H1 (cell line): ENCODE measurements at regions not wholly inside any gene's neighbourhood (a gene's known extent, or its start where the extent isn't known, plus 50 kb on each side); places are given as distances from the start of the nearest gene placed in this dataset.
A peak's percentile ranks its signal among the peaks of the same experiment; 100 is the strongest.
"Not testable (repeated sequence)": the region's sequence is repeated elsewhere in the genome, so short reads cannot be mapped to it uniquely, and the experiment has no call there.

Experiments
- CTCF ChIA-PET: fragments of 300-600 bp; sonication (Branson Sonifier 250); formaldehyde crosslinking; loops from one replicate; lab custom pipeline; 2021; ENCODE audit not compliant: partially characterized antibody; lab: Charles Lee
- POLR2A ChIA-PET: fragments of 300-600 bp; sonication (Branson Sonifier 250); formaldehyde crosslinking; loops from one replicate; lab custom pipeline; 2021; ENCODE audit warnings: inconsistent platforms; ENCODE audit not compliant: partially characterized antibody; lab: Charles Lee
- DNase-seq, 2 experiments: peaks; one replicate each; pipeline versions ENCODE4 v3.0.0 to v3.0.0-alpha.2; 2010 to 2022; ENCODE audit warnings: low spot score in 2 of 2, low read depth in 1 of 2, mixed read lengths in 1 of 2
- FAIRE-seq: peaks from 2 replicates; lab custom pipeline; 2011; peaks lifted over from hg19 to GRCh38; lab: Jason Lieb, UNC
- H2AFZ ChIP-seq: 2 replicates; pipeline ENCODE4 v1.8.1; 2012; ENCODE audit warnings: low read length, inconsistent platforms
- H2AK5ac ChIP-seq: 2 replicates; pipeline ENCODE4 v1.6.1; 2013; ENCODE audit warnings: low read depth, low read length
- H2BK120ac ChIP-seq: replicated peaks from 2 replicates; pipeline ENCODE3; 2013; ENCODE audit warnings: low read depth, low read length, inconsistent platforms
- H2BK12ac ChIP-seq: 2 replicates; pipeline ENCODE4 v1.6.1; 2013; ENCODE audit warnings: low read depth, low read length
- H2BK15ac ChIP-seq: 2 replicates; pipeline ENCODE4 v1.6.1; 2013; ENCODE audit warnings: low read length
- H2BK20ac ChIP-seq: 2 replicates; pipeline ENCODE4 v1.6.1; 2013; ENCODE audit warnings: low read length
- H2BK5ac ChIP-seq: 2 replicates; pipeline ENCODE4 v1.6.1; 2013; ENCODE audit warnings: low read depth, low read length
- H3K14ac ChIP-seq: 2 replicates; pipeline ENCODE4 v1.6.1; 2013; ENCODE audit warnings: inconsistent platforms; ENCODE audit not compliant: insufficient read length
- H3K18ac ChIP-seq: 2 replicates; pipeline ENCODE4 v1.6.1; 2013; ENCODE audit warnings: low read length; ENCODE audit errors: extremely low read depth
- H3K23ac ChIP-seq: 2 replicates; pipeline ENCODE4 v1.6.1; 2013; ENCODE audit warnings: inconsistent platforms; ENCODE audit not compliant: insufficient read length
- H3K23me2 ChIP-seq: 2 replicates; pipeline ENCODE4 v1.6.1; 2013; ENCODE audit warnings: low read depth, low read length
- H3K27ac ChIP-seq: 2 replicates; pipeline ENCODE4 v1.6.1; 2011; ENCODE audit warnings: low read depth, low read length, inconsistent platforms
- H3K27me3 ChIP-seq, 4 experiments: replicated peaks in 1 of 4; 1 replicate in 1 of 4; 2 replicates in 3 of 4; pipeline versions ENCODE4 v1.6.1 to v1.8.1; 2011 to 2013; ENCODE audit warnings: low read length in 3 of 4, mild to moderate bottlenecking in 3 of 4, inconsistent platforms in 2 of 4, mixed read lengths in 2 of 4, moderate library complexity in 1 of 4; ENCODE audit not compliant: control insufficient read depth in 3 of 4, insufficient read depth in 3 of 4; ENCODE audit errors: extremely low read depth in 1 of 4
- H3K36me3 ChIP-seq, 4 experiments: 2 replicates each; pipeline versions ENCODE4 v1.6.1 to v1.8.1; 2011 to 2013; ENCODE audit warnings: mild to moderate bottlenecking in 4 of 4, low read length in 3 of 4, moderate library complexity in 2 of 4, control low read depth in 1 of 4, inconsistent platforms in 1 of 4; ENCODE audit not compliant: insufficient read depth in 4 of 4, control insufficient read depth in 2 of 4
- H3K4ac ChIP-seq: replicated peaks from 2 replicates; pipeline ENCODE3; 2013; ENCODE audit warnings: low read length, low read depth, mixed read lengths, inconsistent platforms; ENCODE audit not compliant: insufficient read length
- H3K4me1 ChIP-seq, 4 experiments: replicated peaks in 1 of 4; 1 replicate in 1 of 4; 2 replicates in 3 of 4; pipeline versions ENCODE4 v1.6.1 to v1.8.1; 2011 to 2013; ENCODE audit warnings: low read length in 3 of 4, inconsistent platforms in 2 of 4, mixed read lengths in 1 of 4; ENCODE audit not compliant: insufficient read depth in 4 of 4, control insufficient read depth in 3 of 4
- H3K4me2 ChIP-seq, 2 experiments: 2 replicates each; pipeline versions ENCODE4 v1.6.1 to v1.8.1; 2011 to 2013; ENCODE audit warnings: low read depth in 2 of 2, low read length in 2 of 2, control low read depth in 1 of 2, inconsistent platforms in 1 of 2, mild to moderate bottlenecking in 1 of 2; ENCODE audit not compliant: insufficient read depth in 1 of 2
- H3K4me3 ChIP-seq, 4 experiments: fragments of 200-600, 300-600 bp in 1 of 4; sonication (generic), shearing (Covaris generic), sonication (Bioruptor Twin) in 1 of 4; 2 replicates each; pipeline versions ENCODE4 v1.5.1 to v1.8.1; 2011 to 2016; ENCODE audit warnings: low read length in 4 of 4, low read depth in 3 of 4, control low read depth in 2 of 4, inconsistent platforms in 2 of 4, mild to moderate bottlenecking in 2 of 4, mixed read lengths in 1 of 4, moderate library complexity in 1 of 4; ENCODE audit not compliant: insufficient read depth in 2 of 4; ENCODE audit errors: extremely low read depth in 1 of 4
- H3K56ac ChIP-seq: replicated peaks from 2 replicates; pipeline ENCODE3; 2013; ENCODE audit warnings: low read depth, mild to moderate bottlenecking, mixed read lengths, low read length, inconsistent platforms; ENCODE audit not compliant: insufficient read length
- H3K79me1 ChIP-seq: 2 replicates; pipeline ENCODE4 v1.6.1; 2013; ENCODE audit warnings: low read depth, low read length, control low read depth
- H3K79me2 ChIP-seq, 2 experiments: 2 replicates each; pipeline versions ENCODE4 v1.6.1 to v1.8.1; 2012 to 2013; ENCODE audit warnings: low read length in 2 of 2, mild to moderate bottlenecking in 2 of 2, inconsistent platforms in 1 of 2; ENCODE audit not compliant: insufficient read depth in 2 of 2, control insufficient read depth in 1 of 2
- H3K9ac ChIP-seq, 4 experiments: replicated peaks in 1 of 4; 1 replicate in 1 of 4; 2 replicates in 3 of 4; pipeline versions ENCODE4 v1.6.1 to v1.8.1; 2011 to 2013; ENCODE audit warnings: low read depth in 3 of 4, low read length in 3 of 4, control low read depth in 2 of 4, mild to moderate bottlenecking in 2 of 4, moderate library complexity in 2 of 4, inconsistent platforms in 1 of 4; ENCODE audit errors: extremely low read depth in 1 of 4
- H3K9me3 ChIP-seq, 2 experiments: 2 replicates each; pipeline versions ENCODE4 v1.6.1 to v1.8.1; 2012 to 2013; ENCODE audit warnings: mild to moderate bottlenecking in 2 of 2, moderate library complexity in 2 of 2, control low read depth in 1 of 2, inconsistent platforms in 1 of 2, low read depth in 1 of 2, low read length in 1 of 2, mixed read lengths in 1 of 2; ENCODE audit not compliant: insufficient read depth in 2 of 2
- H4K20me1 ChIP-seq, 2 experiments: replicated peaks in 1 of 2; 2 replicates each; pipeline versions ENCODE3 to v1.8.1; 2011 to 2013; ENCODE audit warnings: inconsistent platforms in 2 of 2, low read length in 2 of 2, mild to moderate bottlenecking in 1 of 2; ENCODE audit not compliant: insufficient read depth in 2 of 2, control insufficient read depth in 1 of 2
- H4K5ac ChIP-seq: 2 replicates; pipeline ENCODE4 v1.6.1; 2013; ENCODE audit warnings: low read length, low read depth, mixed read lengths, inconsistent platforms; ENCODE audit not compliant: insufficient read length
- H4K8ac ChIP-seq: 2 replicates; pipeline ENCODE4 v1.8.0; 2013; ENCODE audit warnings: mild to moderate bottlenecking, moderate library complexity, low read length, inconsistent platforms; ENCODE audit not compliant: insufficient read depth; ENCODE audit errors: extremely low read depth
- H4K91ac ChIP-seq: replicated peaks from 2 replicates; pipeline ENCODE3; 2013; ENCODE audit warnings: low read length, mixed read lengths, inconsistent platforms; ENCODE audit not compliant: insufficient read length
- CEBPB ChIP-seq: IDR thresholded peaks from 2 replicates; pipeline ENCODE4 v1.6.1; 2012; ENCODE audit warnings: low read depth, low read length
- WGBS, 2 experiments: shearing (Covaris generic) in 1 of 2; methylation state at CpG; one replicate each; pipeline versions ENCODE4 v1.1.6 to v1.1.7; 2013 to 2015; ENCODE audit warnings: low lambda C conversion rate in 2 of 2, mixed read lengths in 2 of 2, inconsistent platforms in 1 of 2, low coverage in 1 of 2, missing lambda C conversion rate in 1 of 2; ENCODE audit not compliant: insufficient replicate concordance in 2 of 2, insufficient coverage in 1 of 2, insufficient read length in 1 of 2; ENCODE audit errors: extremely low coverage in 1 of 2, missing lambda C conversion rate in 1 of 2; 5-methylcytosine and 5-hydroxymethylcytosine counted together

GRCh38 chrX:91958351-91958750 is 179.2 kb downstream of the PCDH11X start:
- H3K27me3 ChIP-seq, CTCF ChIA-PET, H3K14ac ChIP-seq, H2BK20ac ChIP-seq, H3K4me2 ChIP-seq, H2BK120ac ChIP-seq, H2AFZ ChIP-seq, H2BK5ac ChIP-seq, H3K36me3 ChIP-seq, H4K8ac ChIP-seq, H3K56ac ChIP-seq, H4K5ac ChIP-seq, DNase-seq, H3K79me2 ChIP-seq, H3K79me1 ChIP-seq, H3K23me2 ChIP-seq, H3K4me1 ChIP-seq, H2AK5ac ChIP-seq, H4K91ac ChIP-seq, H3K27ac ChIP-seq, H3K9me3 ChIP-seq, H3K9ac ChIP-seq, H3K4me3 ChIP-seq, FAIRE-seq, H3K4ac ChIP-seq, H3K18ac ChIP-seq, H4K20me1 ChIP-seq, H3K23ac ChIP-seq, H2BK15ac ChIP-seq, POLR2A ChIA-PET, H2BK12ac ChIP-seq: not testable (repeated sequence)
- TF ChIP-seq CEBPB, result peak; percentile 48; the same call in 1 of the 2 replicates
- 88% methylated on average over 3 of the region's 6 CpGs; no CpG with 5 or more reads in 1 of the 2 experiments for WGBS, 2 experiments
